ENCODE measurements at regions not wholly inside any gene's neighbourhood (a gene's known extent, or its start where the extent isn't known, plus 50 kb on each side); places are given as distances from the start of the nearest gene placed in this dataset.

- Histone ChIP-seq H3K27ac (ENCODE audit: low read depth in 1 of 2, low read length in 2 of 2) (no peak overlapping the region), H3K36me3 (ENCODE audit: control insufficient read depth in 4 of 4, insufficient read depth in 3 of 4, low read depth in 1 of 4, low read length in 3 of 4) (no peaks in the 10 kb centered on the region), H3K4me1 (ENCODE audit: control insufficient read depth in 4 of 4, insufficient read depth in 4 of 4, low read length in 3 of 4) (no peaks in the 10 kb centered on the region), H3K4me3 (ENCODE audit: low read depth in 1 of 3, low read length in 3 of 3) (no peak overlapping the region), H3K9ac (ENCODE audit: low read depth in 1 of 2, low read length in 2 of 2) (no peak overlapping the region), H3K9me3 (ENCODE audit: control insufficient read depth in 4 of 4, low read length in 3 of 4) (no peaks in the 10 kb centered on the region), H3K27me3 (ENCODE audit: control insufficient read depth in 4 of 4, insufficient read depth in 4 of 4, low read length in 3 of 4) (no peaks in the 10 kb centered on the region)
- DNase-seq (ENCODE audit: low spot score) = peak; percentile 29
- 96% methylated on average over 4 of the region's 4 CpGs for WGBS
- TF ChIP-seq JUND (IDR thresholded peaks at IDR 0.05) = no peak
- no peak for TF ChIP-seq NR2F2 (IDR thresholded peaks at IDR 0.05)
These were observed 96.7 kb downstream of the SLC25A47 start for GRCh38 chr14:100419856-100420255.

GRCh38 chr14:100421756-100422470 lies 98.8 kb downstream of the SLC25A47 start:
- Histone ChIP-seq H3K4me3 (ENCODE audit: low read depth in 1 of 3, low read length in 3 of 3) (no peak overlapping the region), H3K9me3 (ENCODE audit: control insufficient read depth in 4 of 4, low read length in 3 of 4) (no peaks in the 10 kb centered on the region), H3K27ac (ENCODE audit: low read depth in 1 of 2, low read length in 2 of 2) (no peak overlapping the region), H3K36me3 (ENCODE audit: control insufficient read depth in 4 of 4, insufficient read depth in 3 of 4, low read depth in 1 of 4, low read length in 3 of 4) (no peaks in the 10 kb centered on the region), H3K4me1 (ENCODE audit: control insufficient read depth in 4 of 4, insufficient read depth in 4 of 4, low read length in 3 of 4) (no peaks in the 10 kb centered on the region), H3K27me3 (ENCODE audit: control insufficient read depth in 4 of 4, insufficient read depth in 4 of 4, low read length in 3 of 4) (no peaks in the 10 kb centered on the region), H3K9ac (ENCODE audit: low read depth in 1 of 2, low read length in 2 of 2) (no peak overlapping the region)
- TF ChIP-seq NR2F2 (IDR thresholded peaks at IDR 0.05) = no peak
- no peak for TF ChIP-seq EGR1 (IDR thresholded peaks at IDR 0.05; ENCODE audit: low read depth in 2 of 2)
- TF ChIP-seq, protein P1, sequence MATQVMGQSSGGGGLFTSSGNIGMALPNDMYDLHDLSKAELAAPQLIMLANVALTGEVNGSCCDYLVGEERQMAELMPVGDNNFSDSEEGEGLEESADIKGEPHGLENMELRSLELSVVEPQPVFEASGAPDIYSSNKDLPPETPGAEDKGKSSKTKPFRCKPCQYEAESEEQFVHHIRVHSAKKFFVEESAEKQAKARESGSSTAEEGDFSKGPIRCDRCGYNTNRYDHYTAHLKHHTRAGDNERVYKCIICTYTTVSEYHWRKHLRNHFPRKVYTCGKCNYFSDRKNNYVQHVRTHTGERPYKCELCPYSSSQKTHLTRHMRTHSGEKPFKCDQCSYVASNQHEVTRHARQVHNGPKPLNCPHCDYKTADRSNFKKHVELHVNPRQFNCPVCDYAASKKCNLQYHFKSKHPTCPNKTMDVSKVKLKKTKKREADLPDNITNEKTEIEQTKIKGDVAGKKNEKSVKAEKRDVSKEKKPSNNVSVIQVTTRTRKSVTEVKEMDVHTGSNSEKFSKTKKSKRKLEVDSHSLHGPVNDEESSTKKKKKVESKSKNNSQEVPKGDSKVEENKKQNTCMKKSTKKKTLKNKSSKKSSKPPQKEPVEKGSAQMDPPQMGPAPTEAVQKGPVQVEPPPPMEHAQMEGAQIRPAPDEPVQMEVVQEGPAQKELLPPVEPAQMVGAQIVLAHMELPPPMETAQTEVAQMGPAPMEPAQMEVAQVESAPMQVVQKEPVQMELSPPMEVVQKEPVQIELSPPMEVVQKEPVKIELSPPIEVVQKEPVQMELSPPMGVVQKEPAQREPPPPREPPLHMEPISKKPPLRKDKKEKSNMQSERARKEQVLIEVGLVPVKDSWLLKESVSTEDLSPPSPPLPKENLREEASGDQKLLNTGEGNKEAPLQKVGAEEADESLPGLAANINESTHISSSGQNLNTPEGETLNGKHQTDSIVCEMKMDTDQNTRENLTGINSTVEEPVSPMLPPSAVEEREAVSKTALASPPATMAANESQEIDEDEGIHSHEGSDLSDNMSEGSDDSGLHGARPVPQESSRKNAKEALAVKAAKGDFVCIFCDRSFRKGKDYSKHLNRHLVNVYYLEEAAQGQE (IDR thresholded peaks at IDR 0.05) = no peak
- WGBS = 70% methylated on average over 2 of the region's 2 CpGs
- no peak for DNase-seq (ENCODE audit: low spot score)

- H3K9ac ChIP-seq (ENCODE audit: low read depth in 1 of 2, low read length in 2 of 2) = no peak overlapping the region
- H3K27me3 ChIP-seq (ENCODE audit: control insufficient read depth in 4 of 4, insufficient read depth in 4 of 4, low read length in 3 of 4) = no peaks in the 10 kb centered on the region
- H3K4me3 ChIP-seq (ENCODE audit: low read depth in 1 of 3, low read length in 3 of 3) = no peak overlapping the region
- no peaks in the 10 kb centered on the region for H3K4me1 ChIP-seq (ENCODE audit: control insufficient read depth in 4 of 4, insufficient read depth in 4 of 4, low read length in 3 of 4)
- 93% methylated on average over 12 of the region's 12 CpGs for WGBS
- no peak overlapping the region for H3K27ac ChIP-seq (ENCODE audit: low read depth in 1 of 2, low read length in 2 of 2)
- H3K9me3 ChIP-seq (ENCODE audit: control insufficient read depth in 4 of 4, low read length in 3 of 4) = no peaks in the 10 kb centered on the region
- DNase-seq (ENCODE audit: low spot score) = no peak
- H3K36me3 ChIP-seq (ENCODE audit: control insufficient read depth in 4 of 4, insufficient read depth in 3 of 4, low read depth in 1 of 4, low read length in 3 of 4) = no peaks in the 10 kb centered on the region
- TF ChIP-seq RXRA (IDR thresholded peaks at IDR 0.05) = no peak
- no peak for TF ChIP-seq ATF3 (IDR thresholded peaks at IDR 0.05)
- TF ChIP-seq NR2F2 (IDR thresholded peaks at IDR 0.05) = no peak
- TF ChIP-seq HNF4G (IDR thresholded peaks at IDR 0.05) = no peak
- TF ChIP-seq GABPA (IDR thresholded peaks at IDR 0.05 in 1 of 2, conservative IDR thresholded peaks at IDR 0.05 in 1 of 2) = no peak
- TF ChIP-seq FOXA1 (IDR thresholded peaks at IDR 0.05) = no peak
These were observed 99.6 kb downstream of the SLC25A47 start for GRCh38 chr14:100422556-100423316.

All from liver (tissue), 7 donors.